ENCODE measurements at regions not wholly inside any gene's neighbourhood (a gene's known extent, or its start where the extent isn't known, plus 50 kb on each side); places are given as distances from the start of the nearest gene placed in this dataset.

DNA sequence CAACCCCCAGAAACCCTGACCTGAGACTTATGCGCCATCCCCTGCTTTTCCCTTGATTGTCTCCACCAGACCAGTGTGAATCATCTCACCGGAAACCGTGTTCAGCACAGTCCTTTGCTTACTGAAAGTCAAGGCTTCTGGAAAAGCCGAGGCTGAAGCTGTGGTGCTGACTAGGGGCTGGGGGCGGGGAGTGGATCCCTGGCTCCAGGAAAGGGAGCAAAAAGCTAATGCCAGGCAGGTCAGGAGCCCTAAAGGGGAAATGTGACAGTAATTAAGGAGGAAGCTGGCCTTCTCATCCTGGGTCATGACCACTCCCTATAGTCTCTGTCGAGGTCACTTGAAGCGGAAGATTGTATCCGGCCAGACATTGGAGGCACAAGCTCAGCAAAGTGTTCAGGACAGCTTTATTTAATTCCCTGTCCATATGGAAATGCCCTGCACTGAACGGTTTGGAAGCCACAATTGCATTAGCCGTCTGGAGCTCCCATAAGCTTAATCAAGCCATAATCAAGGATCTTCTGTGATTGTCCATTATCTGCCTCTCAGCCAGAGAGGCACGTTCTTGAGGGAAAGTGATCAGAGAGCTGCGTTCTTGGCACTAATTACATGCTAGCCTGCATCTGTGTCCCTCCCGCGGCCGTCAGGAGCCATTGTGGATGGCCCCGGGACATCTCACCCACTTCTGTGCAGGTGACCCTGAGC is 403.6 kb downstream of the RRAGC start:
- peak; percentile 8 for DNase-seq (ENCODE audit: low read depth)

DNA sequence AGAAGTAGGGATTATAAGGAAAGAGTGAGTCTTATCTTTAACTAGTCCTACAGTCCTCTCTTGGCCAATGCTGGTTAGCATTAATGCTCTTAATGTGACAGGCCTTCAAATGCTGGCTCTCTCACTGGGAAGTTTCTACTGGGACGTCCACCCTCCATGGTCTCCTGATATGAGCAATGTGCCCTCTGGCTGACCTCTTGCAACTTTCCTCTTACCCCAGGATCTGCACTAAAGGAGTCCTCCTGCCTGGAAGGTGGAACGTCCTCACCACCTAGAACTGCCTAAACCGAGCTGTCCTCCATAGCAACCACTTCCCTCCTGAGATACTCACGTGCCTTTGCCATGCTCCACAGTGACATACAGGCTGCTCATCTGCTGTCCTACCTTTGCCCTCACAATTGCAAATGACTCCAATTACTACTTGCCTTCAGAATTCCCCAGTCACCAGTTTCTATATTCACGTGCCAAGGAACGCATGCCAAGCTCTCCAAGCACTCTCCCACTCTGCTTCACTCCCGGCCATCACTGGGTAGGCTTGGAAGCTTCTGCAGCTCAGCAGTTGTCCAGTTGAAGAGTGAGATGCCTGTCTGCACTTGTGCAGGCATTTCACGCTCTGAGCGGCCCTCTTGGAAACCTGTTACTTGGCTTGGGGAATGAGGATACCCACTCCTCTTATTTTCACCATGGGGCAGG is 404.7 kb downstream of the RRAGC start:
- no peak for DNase-seq (ENCODE audit: low read depth)

DNA sequence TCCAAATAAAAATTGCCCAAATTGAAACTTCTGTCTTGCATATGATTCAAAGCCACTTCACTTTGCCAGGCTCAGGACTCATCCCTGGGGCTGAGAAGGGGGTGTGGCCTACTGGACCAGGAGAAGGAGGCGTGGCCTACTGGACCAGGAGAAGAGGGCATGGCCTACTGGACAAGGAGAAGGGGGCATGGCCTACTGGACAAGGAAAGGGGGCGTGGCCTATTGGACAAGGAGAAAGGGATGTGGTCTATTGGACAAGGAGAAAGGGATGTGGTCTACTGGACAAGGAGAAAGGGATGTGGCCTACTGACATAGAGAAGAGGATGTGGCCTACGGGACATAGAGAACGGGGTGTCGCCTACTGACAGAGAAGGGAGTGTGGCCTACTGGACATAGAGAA is 405.3 kb downstream of the RRAGC start:
- peak; percentile 2 for DNase-seq (ENCODE audit: low read depth)

DNA sequence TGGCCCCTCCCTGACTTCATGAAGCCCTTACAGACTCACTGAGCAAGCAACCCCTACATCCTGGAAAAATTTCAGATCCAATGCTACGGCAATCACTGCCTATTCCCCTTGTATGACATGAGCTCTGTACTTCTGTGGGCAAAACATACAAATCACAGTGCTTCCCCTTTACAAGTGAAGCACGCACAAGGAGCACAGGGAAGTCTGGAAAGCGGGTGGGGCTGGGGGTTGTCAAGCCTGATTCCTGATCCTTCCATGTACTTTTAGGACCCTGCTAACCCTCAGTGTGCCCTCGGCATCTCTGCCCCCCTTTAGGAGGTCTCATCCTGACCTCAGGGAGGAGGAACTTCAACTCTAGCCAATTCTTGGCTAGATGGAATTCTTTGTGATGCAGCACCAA is 405.7 kb upstream of the POU3F1 start:
- DNase-seq (ENCODE audit: low read depth), result no peak

DNA sequence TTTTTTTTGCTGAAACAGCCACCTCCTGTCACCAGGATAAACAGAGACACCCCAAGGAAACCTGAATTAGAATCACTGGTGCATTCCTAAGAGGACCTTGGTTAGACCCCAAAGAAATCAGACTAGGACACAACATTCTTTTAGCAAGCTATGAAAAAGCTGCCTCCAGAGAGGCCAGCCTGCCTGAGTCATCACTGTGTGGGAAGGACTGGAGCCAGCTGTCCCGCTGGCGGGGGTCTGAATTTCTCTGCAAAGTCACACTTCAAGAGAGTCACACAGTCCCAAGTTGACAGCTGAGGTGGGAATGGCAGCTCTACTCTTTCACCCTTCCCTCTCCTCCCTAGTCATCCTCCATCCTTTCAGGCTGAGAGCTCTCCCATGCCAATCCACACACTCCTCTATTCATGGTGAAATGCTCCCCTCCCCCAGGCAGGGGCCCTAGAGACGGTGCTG is 405.0 kb upstream of the POU3F1 start:
- peak; percentile 60 for DNase-seq (ENCODE audit: low read depth)

DNA sequence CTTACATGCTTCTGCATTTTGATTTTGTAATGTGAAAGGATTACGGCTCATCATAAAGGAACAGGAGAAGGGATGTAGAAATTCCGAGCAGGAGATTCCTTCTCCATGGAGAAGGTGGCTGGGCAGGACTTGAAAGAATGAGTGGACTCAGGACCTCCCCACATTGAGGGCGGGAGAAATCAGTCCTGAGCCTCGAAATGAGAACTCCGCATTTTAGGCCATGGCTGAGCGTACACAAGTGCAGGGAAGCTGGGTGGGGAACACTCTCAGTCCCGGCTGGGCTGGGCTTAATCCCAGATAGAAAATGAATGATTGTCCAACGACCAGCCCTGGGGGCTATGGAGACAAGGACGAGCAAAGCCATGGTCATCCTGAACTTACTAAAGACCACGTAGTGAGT is 402.3 kb upstream of the POU3F1 start:
- DNase-seq (ENCODE audit: low read depth), result no peak

DNA sequence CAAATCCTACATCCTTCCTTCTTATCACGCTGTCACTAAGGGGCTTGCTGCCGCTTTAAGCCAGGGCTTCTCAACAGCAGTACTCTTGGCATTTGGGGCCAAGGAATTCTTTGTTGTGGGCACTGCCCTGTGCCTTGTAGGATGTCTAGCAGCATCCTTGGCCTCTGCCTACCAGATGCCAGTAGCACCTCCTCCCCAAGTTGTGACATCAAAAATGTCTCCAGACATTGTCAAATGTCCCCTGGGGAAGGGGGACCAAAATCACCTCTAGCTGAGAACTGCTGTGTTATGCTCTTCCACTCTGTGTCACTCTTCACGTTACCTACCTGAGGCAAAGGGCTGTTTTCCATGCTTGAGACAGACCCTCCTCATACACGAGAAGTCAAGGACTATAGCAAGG is 400.3 kb upstream of the POU3F1 start:
- no peak for DNase-seq (ENCODE audit: low read depth)

DNA sequence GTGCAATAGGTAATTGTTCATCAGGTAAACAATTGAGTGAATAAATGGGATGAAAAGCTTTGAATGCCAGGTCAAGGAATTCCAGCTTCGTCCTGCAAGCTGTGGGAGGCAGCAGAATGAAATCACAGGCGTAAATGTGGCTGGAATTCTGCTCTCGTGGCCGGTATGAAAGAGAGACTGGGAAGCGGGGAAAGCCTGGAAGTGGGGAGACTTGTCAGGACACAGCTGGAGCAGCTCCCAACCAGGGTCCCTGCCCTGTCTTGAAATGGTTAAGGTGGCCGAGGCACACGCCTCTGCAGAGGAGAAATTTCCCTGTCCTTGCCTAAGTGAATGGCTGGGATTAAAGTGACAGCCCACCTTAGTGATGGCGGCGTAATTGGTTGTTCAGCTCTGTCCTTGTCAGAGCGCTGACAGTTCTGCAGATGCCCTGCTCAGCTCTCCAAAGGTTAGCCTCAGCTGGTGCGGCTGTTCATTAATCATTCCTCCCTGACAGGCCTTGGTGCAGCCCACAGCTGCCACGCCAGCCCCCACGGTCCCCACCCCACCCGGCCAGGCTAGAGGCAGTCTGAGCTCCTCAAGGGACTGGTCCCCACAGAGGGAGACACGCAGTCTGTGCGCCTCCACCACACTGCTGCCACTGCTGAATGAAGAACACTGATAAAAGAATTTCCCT is 398.3 kb upstream of the POU3F1 start:
- DNase-seq (ENCODE audit: low read depth), result no peak

DNA sequence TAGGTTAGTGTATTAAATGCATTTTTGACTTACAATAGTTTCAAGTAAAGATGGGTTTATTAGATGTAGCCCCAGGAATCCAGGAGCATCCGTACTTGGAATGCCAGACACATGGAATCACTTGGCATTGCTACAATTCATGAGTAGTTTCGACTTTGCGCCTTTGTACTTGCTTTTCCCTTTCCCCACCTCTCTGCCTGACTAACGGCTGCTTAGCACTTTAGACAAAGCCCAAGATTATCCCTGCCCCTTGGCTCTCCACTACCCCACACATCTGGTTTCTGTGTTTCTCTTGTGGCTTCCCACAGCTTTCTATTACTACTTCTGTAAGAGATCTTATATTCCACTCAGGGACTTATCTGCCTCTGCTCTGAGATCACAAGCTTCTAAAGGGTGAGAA is 397.7 kb upstream of the POU3F1 start:
- DNase-seq (ENCODE audit: low read depth), result peak; percentile 60

DNA sequence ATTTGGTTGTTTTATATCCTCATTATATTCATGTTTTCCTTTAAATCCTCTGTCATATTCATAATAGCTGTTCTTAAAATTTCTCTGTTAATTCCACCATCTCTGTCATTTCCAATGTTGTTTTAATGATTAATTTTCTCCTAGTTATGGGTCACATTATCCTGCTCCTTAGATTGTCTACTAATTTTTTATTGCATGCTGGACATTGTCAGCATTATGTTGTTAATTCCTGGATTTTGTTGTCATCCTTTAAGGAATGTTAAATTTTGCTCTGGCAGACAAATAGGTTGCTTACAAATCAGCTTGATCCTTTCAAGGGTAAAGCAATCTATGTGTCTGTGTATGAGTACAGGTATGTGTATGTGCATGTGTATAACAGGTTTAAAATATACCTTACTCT is 393.8 kb upstream of the POU3F1 start:
- DNase-seq (ENCODE audit: low read depth), result no peak

DNA sequence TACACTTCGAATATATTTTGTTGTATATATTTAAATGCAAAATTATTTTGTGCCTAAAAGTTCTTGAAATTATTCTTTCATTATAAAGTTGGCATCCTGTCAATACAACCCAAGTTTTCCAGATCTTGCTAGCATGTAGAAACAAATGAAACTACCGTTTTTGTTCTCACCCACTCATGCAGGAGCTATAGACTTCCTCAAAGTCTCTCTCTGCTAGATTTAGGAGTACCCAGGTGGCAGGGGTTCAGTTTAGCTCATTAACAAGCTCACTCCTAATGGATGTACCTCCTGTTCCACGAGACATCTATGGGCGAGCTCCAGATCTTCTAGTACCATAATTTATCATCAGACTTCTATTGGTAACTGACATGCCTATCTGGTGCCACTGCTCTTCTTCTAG is 390.2 kb upstream of the POU3F1 start:
- no peak for DNase-seq (ENCODE audit: low read depth)

DNA sequence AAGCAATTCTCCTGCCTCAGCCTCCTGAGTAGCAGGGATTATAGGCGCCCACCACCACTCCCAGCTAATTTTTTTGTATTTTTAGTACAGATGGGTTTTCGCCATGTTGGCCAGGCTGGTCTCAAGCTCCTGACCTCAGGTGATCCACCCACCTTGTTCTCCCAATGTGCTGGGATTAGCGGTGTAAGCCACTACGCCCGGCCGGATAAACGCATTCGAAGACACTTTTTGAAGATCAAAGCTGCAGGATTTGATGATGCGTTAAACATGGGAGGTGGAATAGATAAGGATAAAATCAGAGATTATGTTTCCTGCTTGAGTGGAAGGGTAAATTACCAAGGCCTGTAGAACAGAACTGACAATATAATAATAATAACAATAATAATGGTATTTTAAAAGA is 389.4 kb upstream of the POU3F1 start:
- DNase-seq (ENCODE audit: low read depth), result no peak

DNA sequence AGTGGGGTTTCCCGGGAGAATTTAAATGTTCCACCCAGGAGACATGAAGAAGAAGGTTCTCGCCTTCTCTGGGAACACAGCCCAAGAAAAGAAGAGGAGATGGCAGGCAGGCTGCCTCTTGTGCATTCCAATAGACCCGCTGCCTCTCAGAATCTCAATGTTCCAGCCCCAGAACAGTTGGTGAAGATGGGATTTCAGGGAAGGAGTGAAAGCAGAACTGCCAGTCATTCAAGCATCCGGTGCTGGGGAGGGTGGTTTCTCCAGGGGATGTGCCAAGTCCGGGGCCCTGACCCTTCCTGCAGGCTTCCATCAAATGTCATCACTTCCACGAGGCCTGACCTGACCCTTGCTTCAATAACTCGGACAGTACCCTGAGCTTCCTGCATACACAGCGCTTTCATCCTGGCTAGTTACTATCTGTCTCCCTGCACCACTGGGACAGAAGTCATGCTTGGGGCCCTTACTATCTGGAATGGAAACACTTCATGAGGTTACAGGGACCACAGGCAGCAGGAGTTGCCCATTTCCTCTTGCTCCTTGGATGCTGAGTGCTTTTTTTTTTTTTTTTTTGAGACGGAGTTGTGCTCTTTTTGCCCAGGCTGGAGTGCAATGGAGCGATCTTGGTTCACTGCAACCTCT is 386.6 kb upstream of the POU3F1 start:
- no peak for DNase-seq (ENCODE audit: low read depth)

DNA sequence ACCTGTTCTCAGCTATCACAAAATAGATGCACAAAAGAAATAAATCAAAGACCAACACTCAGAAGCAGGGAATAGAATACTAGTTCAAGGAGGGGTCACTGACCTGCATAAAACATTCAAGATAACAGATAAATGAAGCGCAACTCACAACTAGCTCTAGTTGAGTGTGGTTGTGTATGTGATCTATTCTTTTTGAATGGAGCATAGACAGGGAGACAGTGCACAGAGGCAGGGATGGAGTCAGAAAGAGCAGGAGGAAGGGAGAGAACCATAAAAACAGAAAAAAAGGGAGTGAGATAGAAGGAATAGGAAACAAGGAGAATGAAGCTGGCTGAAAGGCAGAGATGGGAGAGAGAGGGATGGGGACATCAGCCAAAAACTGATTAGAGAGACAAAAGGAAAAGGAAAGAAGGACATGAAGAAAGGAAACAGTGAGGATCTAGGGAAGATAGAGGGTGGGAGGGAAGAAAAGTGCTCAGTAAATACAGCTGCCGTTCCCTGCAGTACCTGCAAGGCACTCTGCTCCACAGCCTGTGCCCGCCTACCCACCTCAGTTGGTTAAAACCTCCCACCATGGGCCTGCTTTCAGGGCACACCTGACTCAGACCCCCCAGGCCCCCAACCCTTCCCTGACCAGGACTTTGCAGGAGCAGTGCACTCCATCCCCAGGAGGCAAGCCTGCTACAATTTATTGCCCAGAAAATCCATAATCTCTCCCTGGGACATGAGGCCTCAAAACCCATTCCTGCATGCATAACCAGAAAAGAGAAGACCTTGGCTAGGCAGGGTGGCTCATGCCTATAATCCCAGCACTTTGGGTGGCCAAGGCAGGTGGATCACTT is 385.2 kb upstream of the POU3F1 start:
- no peak for DNase-seq (ENCODE audit: low read depth)

DNA sequence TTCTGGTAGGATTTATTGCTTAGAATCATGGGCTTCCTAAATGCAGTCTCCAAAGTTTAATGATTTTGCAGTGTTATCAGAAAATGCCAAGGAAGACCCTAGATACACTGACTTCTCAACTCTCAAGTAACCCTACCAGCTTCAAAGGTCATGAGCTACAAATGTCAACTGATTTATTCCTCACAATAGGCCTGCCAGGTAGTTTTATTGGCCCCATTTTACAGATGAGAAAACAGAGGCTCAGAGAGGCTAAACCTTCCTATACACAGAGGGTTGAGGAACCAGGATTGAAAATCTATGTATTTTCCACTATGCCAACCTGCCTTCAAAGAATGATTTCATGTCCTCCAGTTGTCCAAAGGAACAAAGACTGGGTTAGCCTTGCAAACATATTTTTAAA is 384.4 kb upstream of the POU3F1 start:
- no peak for DNase-seq (ENCODE audit: low read depth)

DNA sequence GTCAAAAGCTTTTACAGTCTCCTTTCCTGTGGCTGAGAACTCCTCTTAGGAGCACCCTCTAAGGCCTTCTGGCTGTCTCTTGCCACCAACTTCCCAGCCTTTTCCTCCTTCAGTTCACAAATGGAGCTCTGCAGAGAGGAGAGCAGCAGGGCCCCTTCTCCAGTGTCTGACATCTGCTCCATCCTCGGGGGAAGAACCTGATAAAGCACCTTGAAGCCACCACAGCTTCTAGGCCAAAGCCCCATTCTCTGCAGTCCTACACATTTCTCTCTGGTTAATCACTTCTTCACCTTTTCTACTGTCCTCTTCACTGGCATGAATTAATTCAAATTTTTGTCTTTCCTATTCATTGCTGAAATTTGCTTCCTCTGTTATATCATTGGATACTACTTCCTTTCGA is 378.1 kb upstream of the POU3F1 start:
- DNase-seq (ENCODE audit: low read depth), result no peak

DNA sequence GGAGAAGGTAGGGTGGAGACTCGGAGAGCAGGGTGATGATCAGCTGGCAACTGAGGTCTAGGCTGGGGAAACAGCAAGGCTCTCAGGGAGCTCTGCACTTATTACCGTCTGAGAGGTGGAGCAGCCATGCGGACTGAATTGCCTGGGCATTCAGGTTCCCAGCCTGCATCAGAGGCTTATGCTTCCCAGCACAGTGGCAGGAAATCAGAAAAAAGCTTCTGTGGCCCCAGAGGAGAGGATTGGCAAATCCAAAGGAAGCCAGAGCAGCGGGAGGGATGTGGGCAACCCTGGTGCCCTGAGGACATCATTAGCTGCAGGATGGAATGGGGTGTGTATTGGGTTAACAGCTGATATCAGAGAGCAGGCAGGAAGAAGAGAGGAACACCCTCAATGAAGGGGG is 374.1 kb upstream of the POU3F1 start:
- no peak for DNase-seq (ENCODE audit: low read depth)

DNA sequence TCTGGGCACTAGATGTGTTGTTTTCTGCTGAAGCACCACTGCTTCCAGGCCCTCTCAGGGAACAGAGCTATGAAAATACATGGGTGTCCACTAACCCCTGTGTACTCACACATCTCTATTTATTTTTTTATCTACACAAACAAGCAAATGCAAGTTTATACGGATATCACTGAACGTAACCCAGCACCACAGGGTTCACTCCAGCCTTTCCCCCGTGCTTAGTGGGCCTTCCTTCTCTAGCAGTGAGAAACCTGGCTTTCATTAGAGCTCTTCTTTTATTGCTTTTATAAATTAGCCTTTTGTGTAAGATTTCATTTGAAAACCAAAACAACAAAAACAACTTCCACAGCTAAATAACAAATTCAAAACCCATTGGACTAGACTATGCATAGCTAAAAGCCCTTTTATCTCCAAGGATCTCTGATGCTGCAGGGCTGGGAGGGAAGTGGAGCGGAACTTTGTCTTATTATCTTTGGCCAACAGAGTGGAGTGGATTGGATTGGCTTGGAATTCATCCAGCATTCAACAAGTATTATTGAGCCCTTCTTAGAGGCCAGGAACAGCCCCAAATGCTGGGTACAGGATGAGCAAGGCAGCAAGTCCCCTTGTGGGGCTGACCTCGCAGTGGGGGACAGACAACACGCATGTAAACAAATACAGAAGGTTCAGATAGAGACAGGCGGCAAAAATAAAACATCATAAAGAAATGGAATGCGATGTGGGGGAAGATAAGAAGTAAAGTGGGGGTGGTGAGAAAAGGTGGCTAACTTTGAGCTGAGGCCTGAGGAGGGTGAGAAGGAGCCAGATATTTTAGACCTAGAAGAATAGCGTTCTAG is 371.8 kb upstream of the POU3F1 start:
- no peak for DNase-seq (ENCODE audit: low read depth)

DNA sequence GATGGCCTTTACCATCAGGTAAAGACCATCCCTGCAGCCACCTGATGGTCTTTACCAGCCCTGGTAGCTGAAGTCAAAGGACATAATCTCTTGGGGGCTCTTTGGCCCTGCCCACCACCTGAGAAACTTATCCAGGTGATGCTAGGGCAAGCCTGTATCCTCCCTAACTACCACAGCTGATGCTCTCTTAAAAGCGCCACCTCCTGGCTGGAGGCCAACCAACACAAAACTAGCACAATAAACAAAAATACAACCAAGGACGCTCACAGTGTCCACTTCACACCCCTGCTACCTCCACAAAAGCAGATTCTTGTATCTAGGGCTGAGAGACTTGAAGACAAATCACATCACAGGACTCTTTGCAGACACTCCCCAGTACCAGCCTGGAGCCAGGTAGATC is 357.1 kb upstream of the POU3F1 start:
- no peak for DNase-seq (ENCODE audit: low read depth)

DNA sequence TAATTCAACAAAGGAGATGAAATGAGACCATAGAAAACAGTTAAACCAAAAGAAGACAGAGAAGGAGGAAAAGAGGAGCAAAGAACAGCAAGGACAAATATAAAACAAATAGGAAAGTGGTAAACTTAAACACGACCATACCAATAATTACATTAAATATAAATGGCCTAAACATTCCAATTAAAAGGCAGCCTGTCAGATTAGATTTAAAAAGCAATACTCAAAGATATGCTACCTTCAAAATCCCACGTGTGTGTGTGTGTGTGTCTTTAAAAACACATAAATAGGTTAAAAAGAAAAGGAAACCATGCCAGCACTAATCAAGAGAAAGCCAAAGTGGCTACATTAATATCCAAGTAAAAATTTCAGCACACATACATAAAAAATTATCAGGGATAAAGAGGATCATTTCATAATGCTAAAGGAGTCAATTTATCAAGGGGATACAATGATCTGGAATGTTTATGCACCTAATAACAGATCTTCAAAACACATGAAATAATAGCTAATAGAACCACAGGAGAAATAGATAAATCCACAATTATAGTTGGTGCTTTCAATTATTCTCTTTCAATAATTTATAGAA is 355.7 kb upstream of the POU3F1 start:
- DNase-seq (ENCODE audit: low read depth), result no peak

DNA sequence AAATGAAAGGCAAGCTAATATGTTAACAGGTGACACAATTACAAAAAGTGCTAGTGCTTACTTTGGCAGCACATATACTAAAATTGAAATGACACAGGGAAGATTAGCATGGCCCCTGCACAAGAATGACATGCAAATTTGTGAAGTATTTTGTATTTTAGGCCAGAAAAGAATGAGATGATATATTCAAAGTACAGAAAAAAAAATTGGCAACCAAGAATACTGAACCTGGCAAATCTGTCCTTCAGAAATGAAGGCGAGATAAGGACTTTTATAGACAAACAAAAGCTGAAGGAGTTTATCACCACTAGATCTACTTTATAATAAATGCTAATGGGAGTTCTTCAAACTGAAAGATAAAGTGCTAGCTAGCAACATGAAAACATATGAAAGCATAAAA is 350.0 kb upstream of the POU3F1 start:
- DNase-seq (ENCODE audit: low read depth), result no peak

All from EH (cell line).